PFSK-1 (cell line): ENCODE measurements at regions not wholly inside any gene's neighbourhood (a gene's known extent, or its start where the extent isn't known, plus 50 kb on each side); places are given as distances from the start of the nearest gene placed in this dataset.

Experiments
- FOXP2 ChIP-seq: optimal IDR thresholded peaks from 2 replicates; pipeline ENCODE3; 2011; ENCODE audit warnings: borderline replicate concordance, control low read depth, inconsistent platforms; ENCODE audit not compliant: insufficient read depth; ENCODE audit errors: extremely low read length, extremely low read depth
- POLR2AphosphoS5 ChIP-seq: IDR thresholded peaks from 2 replicates; pipeline ENCODE4 v1.6.1; 2012; ENCODE audit warnings: low read depth, mild to moderate bottlenecking, control low read depth, low read length, moderate library complexity
- SIN3A ChIP-seq: IDR thresholded peaks from 2 replicates; pipeline ENCODE4 v1.6.1; 2012; ENCODE audit warnings: mild to moderate bottlenecking, low read length, moderate library complexity, borderline replicate concordance; ENCODE audit not compliant: insufficient read depth
- TAF1 ChIP-seq: IDR thresholded peaks from 2 replicates; pipeline ENCODE4 v1.6.1; 2012; ENCODE audit warnings: low read length, control low read depth, borderline replicate concordance; ENCODE audit not compliant: insufficient read depth
- TF ChIP-seq, protein P1 (sequence below), 2 experiments: IDR thresholded peaks; 2 replicates each; pipeline versions ENCODE4 v1.6.1 to v1.8.0; 2011 to 2012; ENCODE audit warnings: low read depth in 2 of 2, low read length in 2 of 2, control low read depth in 1 of 2, inconsistent platforms in 1 of 2, mild to moderate bottlenecking in 1 of 2, moderate library complexity in 1 of 2; ENCODE audit not compliant: insufficient read depth in 1 of 2

DNA sequence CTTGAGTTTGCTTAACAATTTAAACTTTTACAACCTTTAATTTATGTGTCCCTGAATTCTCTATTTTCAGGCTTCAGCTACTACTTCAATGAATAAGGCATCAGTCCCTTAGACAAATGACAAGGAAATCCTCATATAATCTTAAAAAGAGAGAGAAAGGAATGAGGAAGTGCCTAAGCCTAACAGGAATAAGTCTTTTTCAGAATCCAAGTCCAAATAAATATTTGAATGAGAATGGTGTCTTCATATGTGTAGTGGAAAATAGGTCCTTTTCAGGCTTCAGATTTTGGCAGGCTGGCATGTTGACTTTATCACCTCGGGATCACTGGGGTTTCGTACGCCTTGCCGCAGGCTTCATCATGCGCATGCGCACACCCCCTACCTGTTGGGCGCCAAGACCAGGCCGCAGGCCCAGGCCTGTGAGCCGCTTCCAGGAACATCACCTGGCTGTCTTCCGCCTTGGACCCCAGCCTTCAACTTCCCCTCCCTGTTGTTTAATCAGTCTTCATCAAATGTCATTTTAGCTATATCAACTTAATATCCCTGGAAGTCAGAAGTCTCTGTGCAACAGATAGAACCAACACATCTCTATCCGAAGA lies 334.5 kb downstream of the SOX2 start:
- TF ChIP-seq TAF1 (no peak), POLR2AphosphoS5 (no peak), SIN3A (no peak), FOXP2 (no peak)
- TF ChIP-seq, protein P1, sequence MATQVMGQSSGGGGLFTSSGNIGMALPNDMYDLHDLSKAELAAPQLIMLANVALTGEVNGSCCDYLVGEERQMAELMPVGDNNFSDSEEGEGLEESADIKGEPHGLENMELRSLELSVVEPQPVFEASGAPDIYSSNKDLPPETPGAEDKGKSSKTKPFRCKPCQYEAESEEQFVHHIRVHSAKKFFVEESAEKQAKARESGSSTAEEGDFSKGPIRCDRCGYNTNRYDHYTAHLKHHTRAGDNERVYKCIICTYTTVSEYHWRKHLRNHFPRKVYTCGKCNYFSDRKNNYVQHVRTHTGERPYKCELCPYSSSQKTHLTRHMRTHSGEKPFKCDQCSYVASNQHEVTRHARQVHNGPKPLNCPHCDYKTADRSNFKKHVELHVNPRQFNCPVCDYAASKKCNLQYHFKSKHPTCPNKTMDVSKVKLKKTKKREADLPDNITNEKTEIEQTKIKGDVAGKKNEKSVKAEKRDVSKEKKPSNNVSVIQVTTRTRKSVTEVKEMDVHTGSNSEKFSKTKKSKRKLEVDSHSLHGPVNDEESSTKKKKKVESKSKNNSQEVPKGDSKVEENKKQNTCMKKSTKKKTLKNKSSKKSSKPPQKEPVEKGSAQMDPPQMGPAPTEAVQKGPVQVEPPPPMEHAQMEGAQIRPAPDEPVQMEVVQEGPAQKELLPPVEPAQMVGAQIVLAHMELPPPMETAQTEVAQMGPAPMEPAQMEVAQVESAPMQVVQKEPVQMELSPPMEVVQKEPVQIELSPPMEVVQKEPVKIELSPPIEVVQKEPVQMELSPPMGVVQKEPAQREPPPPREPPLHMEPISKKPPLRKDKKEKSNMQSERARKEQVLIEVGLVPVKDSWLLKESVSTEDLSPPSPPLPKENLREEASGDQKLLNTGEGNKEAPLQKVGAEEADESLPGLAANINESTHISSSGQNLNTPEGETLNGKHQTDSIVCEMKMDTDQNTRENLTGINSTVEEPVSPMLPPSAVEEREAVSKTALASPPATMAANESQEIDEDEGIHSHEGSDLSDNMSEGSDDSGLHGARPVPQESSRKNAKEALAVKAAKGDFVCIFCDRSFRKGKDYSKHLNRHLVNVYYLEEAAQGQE (IDR thresholded peaks at IDR 0.05; ENCODE audit: insufficient read depth in 1 of 2, low read depth in 2 of 2, low read length in 2 of 2) = no peak
